DMS 273 treated with DMSO at 0.1 percent for 48 hours (cell line): ENCODE measurements at regions not wholly inside any gene's neighbourhood (a gene's known extent, or its start where the extent isn't known, plus 50 kb on each side); places are given as distances from the start of the nearest gene placed in this dataset.

Experiments
- DNase-seq: peaks from one replicate; lab custom pipeline; 2025; lab: John Stamatoyannopoulos, UW

- DNase-seq, result no peak
These were observed 71.5 kb upstream of the MPHOSPH6 start for GRCh38 chr16:82241469-82242052.

DNA sequence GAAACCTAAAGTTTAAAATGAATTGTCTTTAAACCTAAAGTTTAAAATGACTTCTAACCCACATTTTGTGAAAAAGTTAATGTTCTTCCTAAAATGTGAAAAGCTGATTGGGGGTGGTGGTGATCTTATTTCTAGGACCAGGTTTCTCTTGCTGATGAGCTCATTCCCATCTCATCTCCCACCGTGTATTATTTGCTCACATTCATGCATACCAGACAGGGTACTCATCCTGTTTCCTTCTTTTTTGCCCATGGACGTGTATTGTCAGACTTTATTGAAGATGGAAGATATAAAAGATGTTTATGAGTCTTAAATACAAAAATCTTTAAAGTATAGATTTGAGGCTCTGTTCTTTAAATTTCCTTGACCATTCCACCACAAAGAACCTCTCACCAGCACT lies 70.1 kb upstream of the MPHOSPH6 start:
- no peak for DNase-seq

DNA sequence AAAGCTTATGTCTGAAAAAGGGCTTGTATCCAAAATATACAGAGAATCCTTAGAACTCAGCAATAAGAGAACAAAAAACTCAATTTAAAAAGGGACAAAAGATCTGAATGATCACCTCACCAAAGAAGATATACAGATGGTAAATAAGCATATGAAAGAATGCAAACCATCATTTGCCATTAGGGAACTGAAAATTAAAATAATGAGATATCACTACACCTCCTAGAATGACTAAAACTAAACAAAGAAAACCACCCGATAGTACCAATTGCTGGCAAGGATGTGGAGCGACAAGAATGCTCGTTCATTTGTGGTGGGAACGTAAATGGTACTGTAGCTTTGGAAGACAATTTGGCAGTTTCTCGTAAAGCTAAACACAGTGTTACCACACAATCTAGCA lies 66.9 kb upstream of the MPHOSPH6 start:
- no peak for DNase-seq

DNA sequence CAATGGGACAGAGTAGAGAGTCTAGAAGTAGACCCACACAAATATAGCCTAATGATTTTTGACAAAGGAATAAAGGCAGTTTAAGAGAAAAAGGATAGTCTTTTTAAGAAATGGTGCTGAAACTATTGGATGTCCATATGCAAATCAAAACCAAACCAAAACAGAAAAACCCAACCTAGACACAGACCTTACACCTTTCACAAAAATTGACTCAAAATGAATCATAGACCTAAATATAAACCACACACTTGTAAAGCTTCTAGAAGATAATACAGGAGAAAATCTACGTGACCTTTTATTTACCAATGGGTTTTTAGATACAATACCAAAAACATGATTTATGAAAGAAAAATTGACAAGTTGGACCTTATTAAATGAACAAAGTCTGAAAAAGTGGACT lies 66.4 kb upstream of the MPHOSPH6 start:
- no peak for DNase-seq

DNA sequence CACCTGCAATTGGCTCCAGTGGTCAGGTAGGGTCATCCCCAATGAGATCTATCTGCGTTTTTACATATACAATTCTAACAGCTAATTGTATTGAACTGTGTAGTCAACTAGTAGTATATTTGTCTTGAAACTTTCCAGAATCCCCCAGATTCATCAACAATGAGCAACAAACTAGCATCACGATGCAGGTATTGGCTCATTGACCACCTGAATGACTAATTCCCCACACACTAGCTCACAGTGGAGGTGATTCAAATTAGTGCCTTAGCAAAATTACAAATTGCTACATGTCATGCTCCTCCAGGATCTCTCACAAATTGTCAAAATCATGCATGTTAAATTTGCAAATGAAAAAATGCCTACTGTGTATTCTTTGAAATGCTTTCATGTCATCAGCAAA lies 62.8 kb upstream of the MPHOSPH6 start:
- DNase-seq, result no peak

DNA sequence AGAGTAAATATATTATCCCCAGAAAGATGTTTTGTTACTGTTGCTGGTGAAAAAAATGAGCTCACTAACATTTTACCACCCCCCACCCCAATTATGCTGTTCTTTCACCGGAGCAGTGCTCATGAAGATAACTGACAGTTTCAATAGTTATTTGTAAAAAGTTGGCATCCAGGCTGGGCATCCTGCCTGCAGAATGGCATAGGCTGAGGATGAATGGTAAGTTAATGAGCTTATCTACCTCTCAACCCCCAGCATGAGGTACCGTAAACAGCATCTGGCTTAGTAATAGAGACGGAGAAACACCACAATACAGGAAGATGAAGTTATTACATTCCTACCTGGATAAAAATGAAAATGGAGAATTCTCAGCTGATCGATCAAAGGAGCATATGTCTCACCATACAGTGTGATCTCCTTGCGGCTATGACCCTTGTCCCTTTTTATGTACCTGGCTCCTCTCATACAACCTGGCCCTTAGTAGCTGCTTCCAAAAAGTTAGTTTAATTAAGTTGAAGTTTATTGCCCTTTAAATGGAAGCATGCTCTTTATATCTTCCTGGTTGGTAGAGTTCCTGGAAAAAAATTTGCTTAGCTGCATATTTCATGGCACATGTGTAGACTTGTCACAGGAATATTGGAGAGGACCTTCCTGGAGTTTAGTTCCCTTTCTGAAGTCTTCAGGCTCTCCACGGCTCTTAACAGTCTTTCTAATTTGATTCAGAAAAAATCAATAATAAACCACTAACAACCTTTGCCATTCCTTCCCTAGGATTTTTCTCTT lies 61.2 kb upstream of the MPHOSPH6 start:
- DNase-seq, result no peak

GRCh38 chr16:82229800-82230619 lies 60.0 kb upstream of the MPHOSPH6 start:
- DNase-seq, result peak; percentile 4

GRCh38 chr16:82226327-82226726 lies 56.3 kb upstream of the MPHOSPH6 start:
- no peak for DNase-seq

DNA sequence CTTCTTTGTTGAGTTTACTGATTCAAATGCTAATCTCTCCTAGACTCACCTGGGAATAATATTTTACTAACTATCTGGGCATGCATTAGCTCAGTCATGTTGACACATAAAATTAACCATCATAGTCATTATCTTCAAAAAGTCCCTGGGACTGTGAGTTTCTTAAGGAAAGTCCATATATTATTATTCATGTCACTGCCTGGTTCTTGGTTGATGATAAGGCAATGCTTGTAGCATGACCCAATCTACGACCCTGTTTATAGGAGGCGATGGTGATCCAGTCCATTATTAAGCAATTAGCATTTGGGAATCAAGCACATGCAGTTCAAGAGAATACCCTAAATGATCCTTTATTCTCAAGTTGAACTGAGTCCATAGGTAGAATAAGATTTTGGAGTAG lies 54.8 kb upstream of the MPHOSPH6 start:
- DNase-seq, result no peak

DNA sequence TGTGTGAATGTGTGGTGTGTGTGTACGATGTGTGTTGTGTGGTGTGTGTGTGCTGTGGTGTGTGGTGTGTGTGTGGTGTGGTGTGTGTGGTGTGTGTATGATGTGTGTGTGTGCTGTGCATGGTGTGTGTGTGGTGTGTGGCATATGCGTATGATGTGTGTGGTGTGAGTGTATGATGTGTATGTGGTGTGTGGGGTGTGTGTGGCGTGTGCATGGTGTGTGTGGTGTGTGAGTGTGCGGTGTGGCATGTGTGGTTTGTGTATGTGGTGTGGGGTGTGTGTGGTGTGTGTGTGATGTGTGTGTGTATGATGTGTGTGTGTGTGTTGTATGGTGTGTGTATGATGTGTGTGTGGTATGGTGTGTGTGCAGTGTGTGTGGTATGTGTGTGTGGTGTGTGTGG lies 50.5 kb upstream of the MPHOSPH6 start:
- no peak for DNase-seq
